ENCODE measurements at regions not wholly inside any gene's neighbourhood (a gene's known extent, or its start where the extent isn't known, plus 50 kb on each side); places are given as distances from the start of the nearest gene placed in this dataset.

DNA sequence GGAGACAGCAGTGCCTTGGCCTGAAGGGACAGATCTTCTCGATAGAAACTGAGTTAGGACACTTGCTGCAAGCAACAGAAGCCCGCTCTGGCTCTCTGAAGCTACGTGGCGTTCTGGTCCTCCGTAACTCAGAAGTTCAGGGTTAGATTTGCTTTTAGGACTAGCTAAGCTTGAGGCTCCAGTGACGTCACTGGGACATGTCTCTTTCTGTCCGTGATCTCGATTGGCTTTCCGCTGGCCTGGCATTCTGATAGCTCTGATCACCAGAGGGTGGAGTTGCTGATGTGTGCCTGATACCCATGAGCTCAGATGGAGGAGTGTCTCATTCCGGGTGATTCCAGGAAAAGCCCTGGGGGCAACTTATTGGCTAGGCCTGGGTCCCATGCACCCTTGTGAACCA is 75.0 kb downstream of the GLI2 start:
- TF ChIP-seq, protein P1, sequence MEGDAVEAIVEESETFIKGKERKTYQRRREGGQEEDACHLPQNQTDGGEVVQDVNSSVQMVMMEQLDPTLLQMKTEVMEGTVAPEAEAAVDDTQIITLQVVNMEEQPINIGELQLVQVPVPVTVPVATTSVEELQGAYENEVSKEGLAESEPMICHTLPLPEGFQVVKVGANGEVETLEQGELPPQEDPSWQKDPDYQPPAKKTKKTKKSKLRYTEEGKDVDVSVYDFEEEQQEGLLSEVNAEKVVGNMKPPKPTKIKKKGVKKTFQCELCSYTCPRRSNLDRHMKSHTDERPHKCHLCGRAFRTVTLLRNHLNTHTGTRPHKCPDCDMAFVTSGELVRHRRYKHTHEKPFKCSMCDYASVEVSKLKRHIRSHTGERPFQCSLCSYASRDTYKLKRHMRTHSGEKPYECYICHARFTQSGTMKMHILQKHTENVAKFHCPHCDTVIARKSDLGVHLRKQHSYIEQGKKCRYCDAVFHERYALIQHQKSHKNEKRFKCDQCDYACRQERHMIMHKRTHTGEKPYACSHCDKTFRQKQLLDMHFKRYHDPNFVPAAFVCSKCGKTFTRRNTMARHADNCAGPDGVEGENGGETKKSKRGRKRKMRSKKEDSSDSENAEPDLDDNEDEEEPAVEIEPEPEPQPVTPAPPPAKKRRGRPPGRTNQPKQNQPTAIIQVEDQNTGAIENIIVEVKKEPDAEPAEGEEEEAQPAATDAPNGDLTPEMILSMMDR (IDR thresholded peaks at IDR 0.05) = no peak
- TF ChIP-seq POLR2A (IDR thresholded peaks at IDR 0.05) (no peak), EP300 (IDR thresholded peaks at IDR 0.05) (no peak)

All from ovary (tissue), 3 donors.